Right atrium auricular region (tissue), 2 donors: ENCODE measurements at regions not wholly inside any gene's neighbourhood (a gene's known extent, or its start where the extent isn't known, plus 50 kb on each side); places are given as distances from the start of the nearest gene placed in this dataset.

Source experiments
- DNase-seq: peaks from one replicate; pipeline ENCODE4 v3.0.0-alpha.2; 2019; ENCODE audit warnings: low spot score
- H3K27ac ChIP-seq, 2 donors: fragments of 200-600 bp; sonication (generic); 1 replicate in 1 of 2; 2 replicates in 1 of 2; pipeline ENCODE4 v1.5.1; 2016 to 2019
- H3K27me3 ChIP-seq, 2 donors: fragments of 200-600 bp; sonication (generic); one replicate each; pipeline versions ENCODE4 v1.5.1 to v1.6.0; 2017 to 2019
- H3K36me3 ChIP-seq: fragments of 200-600 bp; sonication (generic); one replicate; pipeline ENCODE4 v1.5.1; 2016
- H3K4me1 ChIP-seq, 2 donors: fragments of 200-600 bp; sonication (generic); one replicate each; pipeline versions ENCODE4 v1.5.1 to v1.6.0; 2017 to 2019
- H3K4me3 ChIP-seq, 2 donors: fragments of 200-600 bp; sonication (generic); 1 replicate in 1 of 2; 2 replicates in 1 of 2; pipeline ENCODE4 v1.5.1; 2017 to 2019; ENCODE audit warnings: mild to moderate bottlenecking in 1 of 2, moderate library complexity in 1 of 2
- H3K9me3 ChIP-seq, 2 donors: fragments of 200-600 bp; sonication (generic); one replicate each; pipeline ENCODE4 v1.5.1; 2019
- CTCF ChIP-seq, 2 donors: fragments of 200-600 bp; sonication (generic); IDR thresholded peaks; one replicate each; pipeline ENCODE4 v1.5.1; 2019; ENCODE audit warnings: antibody characterized with exemption in 2 of 2

- H3K9me3 ChIP-seq, result no peaks in the 10 kb centered on the region
- H3K36me3 ChIP-seq, result no peaks in the 10 kb centered on the region
- no peak for DNase-seq
- H3K4me1 ChIP-seq, result peaks cover 0 to 4% of the 10 kb centered on the region in 2 donors
- no peaks in the 10 kb centered on the region for H3K27me3 ChIP-seq
- TF ChIP-seq CTCF (IDR thresholded peaks at IDR 0.05), result no peak
- H3K27ac ChIP-seq, result no peak overlapping the region
- no peak overlapping the region for H3K4me3 ChIP-seq
These were observed 536.5 kb upstream of the NBEA start for GRCh38 chr13:34405410-34406181.

- H3K27ac ChIP-seq, result no peak overlapping the region
- H3K27me3 ChIP-seq, result no peaks in the 10 kb centered on the region
- peaks cover 0 to 4% of the 10 kb centered on the region in 2 donors for H3K4me1 ChIP-seq
- H3K4me3 ChIP-seq, result no peak overlapping the region
- H3K36me3 ChIP-seq, result no peaks in the 10 kb centered on the region
- DNase-seq, result no peak
- no peak for TF ChIP-seq CTCF (IDR thresholded peaks at IDR 0.05)
- no peaks in the 10 kb centered on the region for H3K9me3 ChIP-seq
These were observed 533.4 kb upstream of the NBEA start for GRCh38 chr13:34408640-34409039.

- Histone ChIP-seq H3K27ac (peak overlapping the region in 1 of 2 donors; percentile 12), H3K9me3 (no peaks in the 10 kb centered on the region), H3K4me3 (no peak overlapping the region), H3K27me3 (no peaks in the 10 kb centered on the region), H3K4me1 (peaks cover 0 to 4% of the 10 kb centered on the region in 2 donors), H3K36me3 (no peaks in the 10 kb centered on the region)
- no peak for DNase-seq
- no peak for TF ChIP-seq CTCF (IDR thresholded peaks at IDR 0.05)
These were observed 532.4 kb upstream of the NBEA start for GRCh38 chr13:34409496-34410182.

GRCh38 chr13:34410678-34411077, 531.4 kb upstream of the NBEA start:
- Histone ChIP-seq H3K27me3 (no peaks in the 10 kb centered on the region), H3K4me1 (peaks cover 0 to 4% of the 10 kb centered on the region in 2 donors), H3K9me3 (no peaks in the 10 kb centered on the region), H3K4me3 (no peak overlapping the region), H3K36me3 (no peaks in the 10 kb centered on the region), H3K27ac (no peak overlapping the region)
- DNase-seq, result no peak
- TF ChIP-seq CTCF (IDR thresholded peaks at IDR 0.05), result no peak

GRCh38 chr13:34411177-34411576, 530.9 kb upstream of the NBEA start:
- Histone ChIP-seq H3K9me3 (no peaks in the 10 kb centered on the region), H3K27me3 (no peaks in the 10 kb centered on the region), H3K27ac (no peak overlapping the region), H3K4me3 (no peak overlapping the region), H3K4me1 (peaks cover 0 to 4% of the 10 kb centered on the region in 2 donors), H3K36me3 (no peaks in the 10 kb centered on the region)
- TF ChIP-seq CTCF (IDR thresholded peaks at IDR 0.05), result no peak
- no peak for DNase-seq
